Muscle layer of colon (tissue), 2 donors: ENCODE measurements at regions not wholly inside any gene's neighbourhood (a gene's known extent, or its start where the extent isn't known, plus 50 kb on each side); places are given as distances from the start of the nearest gene placed in this dataset.

ENCODE experiments used
- H3K27ac ChIP-seq: one replicate; pipeline ENCODE4 v1.7.0; 2013; ENCODE audit warnings: low read depth, mild to moderate bottlenecking, low read length, moderate library complexity
- H3K27me3 ChIP-seq, 2 donors: one replicate each; pipeline ENCODE4 v1.7.0; 2013; ENCODE audit warnings: low read length in 2 of 2, mild to moderate bottlenecking in 2 of 2; ENCODE audit not compliant: insufficient read depth in 2 of 2, control insufficient read depth in 1 of 2
- H3K36me3 ChIP-seq: one replicate; pipeline ENCODE4 v1.7.0; 2013; ENCODE audit warnings: mild to moderate bottlenecking, low read length; ENCODE audit not compliant: insufficient read depth
- H3K4me1 ChIP-seq: one replicate; pipeline ENCODE4 v1.7.0; 2013; ENCODE audit warnings: mild to moderate bottlenecking, low read length; ENCODE audit not compliant: insufficient read depth
- H3K4me3 ChIP-seq, 2 donors: one replicate each; pipeline ENCODE4 v1.7.0; 2013; ENCODE audit warnings: low read length in 2 of 2, low read depth in 1 of 2, mild to moderate bottlenecking in 1 of 2, moderate library complexity in 1 of 2
- H3K9ac ChIP-seq: one replicate; pipeline ENCODE4 v1.7.0; 2013; ENCODE audit warnings: low read length
- H3K9me3 ChIP-seq: one replicate; pipeline ENCODE4 v1.7.0; 2013; ENCODE audit warnings: mild to moderate bottlenecking, low read length
- donor health status: abdominal sarcoma.
- donor health status: Adenocarcinoma of cecum.

GRCh38 chr2:120846406-120847095 is 110.9 kb downstream of the GLI2 start:
- no peaks in the 10 kb centered on the region for H3K27me3 ChIP-seq

GRCh38 chr2:120847700-120848321 is 112.1 kb downstream of the GLI2 start:
- Histone ChIP-seq H3K27me3 (no peaks in the 10 kb centered on the region), H3K9me3 (no peaks in the 10 kb centered on the region), H3K27ac (no peak overlapping the region), H3K36me3 (no peaks in the 10 kb centered on the region), H3K9ac (no peak overlapping the region), H3K4me1 (peaks cover 21% of the 10 kb centered on the region), H3K4me3 (no peak overlapping the region)

More at GRCh38 chr2:120846406-120847095, 110.9 kb downstream of the GLI2 start:
- H3K9ac ChIP-seq: no peak overlapping the region
- H3K4me1 ChIP-seq: peaks cover 10% of the 10 kb centered on the region
- no peak overlapping the region for H3K27ac ChIP-seq
- H3K4me3 ChIP-seq: no peak overlapping the region
- no peaks in the 10 kb centered on the region for H3K36me3 ChIP-seq
- H3K9me3 ChIP-seq: no peaks in the 10 kb centered on the region

DNA sequence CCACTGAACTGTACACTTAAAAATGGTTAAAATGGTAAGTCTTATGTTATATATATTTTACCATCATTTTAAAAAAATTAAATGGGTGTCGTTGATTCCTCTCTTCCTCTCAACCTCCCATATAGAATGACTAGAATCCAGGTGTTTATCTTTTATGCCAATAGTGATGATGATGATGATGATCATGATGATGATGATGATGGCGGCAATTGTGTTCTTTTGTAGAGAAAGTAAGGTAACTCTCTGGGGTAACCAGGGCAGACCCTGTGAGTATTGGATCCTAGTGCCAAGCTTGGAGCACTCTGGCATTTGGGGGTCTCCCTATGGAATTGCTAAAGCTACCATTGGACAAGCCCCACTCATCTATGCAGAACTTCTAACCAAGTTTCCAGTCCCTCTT is 113.6 kb downstream of the GLI2 start:
- Histone ChIP-seq H3K27ac (no peak overlapping the region), H3K9me3 (no peaks in the 10 kb centered on the region), H3K4me1 (peaks cover 21% of the 10 kb centered on the region), H3K4me3 (no peak overlapping the region), H3K9ac (no peak overlapping the region), H3K27me3 (no peaks in the 10 kb centered on the region), H3K36me3 (no peaks in the 10 kb centered on the region)

GRCh38 chr2:120850551-120850950 is 114.9 kb downstream of the GLI2 start:
- Histone ChIP-seq H3K9ac (no peak overlapping the region), H3K27ac (no peak overlapping the region), H3K36me3 (no peaks in the 10 kb centered on the region), H3K9me3 (no peaks in the 10 kb centered on the region), H3K4me3 (no peak overlapping the region), H3K4me1 (peaks cover 18% of the 10 kb centered on the region), H3K27me3 (no peaks in the 10 kb centered on the region)

DNA sequence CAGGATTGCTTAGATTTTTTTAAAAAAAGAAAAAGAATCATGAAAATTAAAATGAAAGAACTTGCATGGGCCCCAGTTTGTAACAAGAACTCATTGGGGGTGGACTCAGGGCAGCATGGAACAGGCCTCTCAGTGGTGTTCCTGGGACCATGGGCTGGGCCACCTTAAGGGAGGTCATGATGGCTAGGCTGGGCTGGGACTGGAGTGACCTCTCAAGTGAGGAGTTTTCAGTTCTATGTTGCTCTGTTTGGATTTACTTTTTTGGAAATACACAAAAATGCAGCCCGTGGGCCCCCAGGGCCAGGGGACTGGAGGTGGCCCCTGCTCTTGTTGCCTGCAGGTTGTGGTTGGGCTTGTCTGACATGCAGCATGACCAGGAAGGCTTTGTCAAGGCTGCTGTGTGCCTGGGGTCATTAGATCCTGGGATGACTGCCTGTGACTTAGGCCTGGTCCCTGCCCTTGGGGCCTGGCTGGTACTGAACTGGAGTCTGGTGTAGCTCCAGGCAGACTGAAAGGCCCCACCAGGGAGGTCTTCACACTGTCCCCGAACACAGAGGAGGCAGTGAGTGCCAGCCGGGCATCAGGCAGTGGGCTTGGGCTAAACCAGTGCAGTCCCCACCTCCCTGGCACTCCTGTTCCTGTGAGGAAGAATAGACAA is 115.6 kb downstream of the GLI2 start:
- Histone ChIP-seq H3K9ac (no peak overlapping the region), H3K4me3 (no peak overlapping the region), H3K27me3 (no peaks in the 10 kb centered on the region), H3K36me3 (no peaks in the 10 kb centered on the region), H3K9me3 (no peaks in the 10 kb centered on the region), H3K4me1 (peaks cover 25% of the 10 kb centered on the region), H3K27ac (no peak overlapping the region)

GRCh38 chr2:120852200-120852815 is 116.6 kb downstream of the GLI2 start:
- Histone ChIP-seq H3K27ac (no peak overlapping the region), H3K9me3 (no peaks in the 10 kb centered on the region), H3K36me3 (no peaks in the 10 kb centered on the region)

GRCh38 chr2:120853306-120854013 is 117.8 kb downstream of the GLI2 start:
- no peak overlapping the region for H3K4me3 ChIP-seq
- no peaks in the 10 kb centered on the region for H3K36me3 ChIP-seq
- no peak overlapping the region for H3K27ac ChIP-seq
- no peaks in the 10 kb centered on the region for H3K27me3 ChIP-seq
- no peak overlapping the region for H3K9ac ChIP-seq
- H3K4me1 ChIP-seq: peaks cover 27% of the 10 kb centered on the region
- no peaks in the 10 kb centered on the region for H3K9me3 ChIP-seq

More at GRCh38 chr2:120852200-120852815, 116.6 kb downstream of the GLI2 start:
- no peak overlapping the region for H3K4me3 ChIP-seq
- no peaks in the 10 kb centered on the region for H3K27me3 ChIP-seq
- H3K4me1 ChIP-seq: peaks cover 32% of the 10 kb centered on the region
- no peak overlapping the region for H3K9ac ChIP-seq

DNA sequence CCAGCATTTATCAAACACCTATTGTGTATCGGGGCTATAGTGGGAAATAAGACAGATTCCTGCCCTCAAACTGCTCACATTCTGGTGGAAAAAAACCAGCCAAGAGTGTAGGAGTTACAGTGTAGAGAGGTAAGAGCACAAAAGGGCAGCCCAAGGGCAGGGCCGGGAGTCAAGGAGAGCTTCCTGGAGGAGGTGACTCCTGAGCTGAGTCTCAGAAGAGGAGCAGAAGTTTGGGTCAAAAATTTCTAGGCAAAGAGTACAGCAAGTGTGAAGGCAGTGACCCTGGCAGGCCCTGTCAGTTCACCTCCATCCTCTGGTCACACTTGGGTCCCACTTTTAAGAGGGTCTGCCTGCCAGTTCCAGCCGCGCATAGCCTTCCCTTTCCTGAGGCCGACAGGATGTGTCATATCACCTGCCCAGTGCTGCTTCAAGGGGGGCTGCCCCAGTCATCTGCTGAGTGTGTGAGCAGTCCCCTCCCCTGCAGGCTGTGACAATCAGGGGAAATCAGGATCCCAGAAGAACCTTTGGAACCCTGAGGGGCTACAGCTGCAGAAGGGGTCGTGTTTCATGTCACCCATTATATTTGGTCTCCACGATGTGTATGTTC is 118.4 kb downstream of the GLI2 start:
- no peak overlapping the region for H3K9ac ChIP-seq
- peaks cover 27% of the 10 kb centered on the region for H3K4me1 ChIP-seq
- H3K4me3 ChIP-seq: no peak overlapping the region
- H3K36me3 ChIP-seq: no peaks in the 10 kb centered on the region
- no peaks in the 10 kb centered on the region for H3K9me3 ChIP-seq
- no peaks in the 10 kb centered on the region for H3K27me3 ChIP-seq
- no peak overlapping the region for H3K27ac ChIP-seq

DNA sequence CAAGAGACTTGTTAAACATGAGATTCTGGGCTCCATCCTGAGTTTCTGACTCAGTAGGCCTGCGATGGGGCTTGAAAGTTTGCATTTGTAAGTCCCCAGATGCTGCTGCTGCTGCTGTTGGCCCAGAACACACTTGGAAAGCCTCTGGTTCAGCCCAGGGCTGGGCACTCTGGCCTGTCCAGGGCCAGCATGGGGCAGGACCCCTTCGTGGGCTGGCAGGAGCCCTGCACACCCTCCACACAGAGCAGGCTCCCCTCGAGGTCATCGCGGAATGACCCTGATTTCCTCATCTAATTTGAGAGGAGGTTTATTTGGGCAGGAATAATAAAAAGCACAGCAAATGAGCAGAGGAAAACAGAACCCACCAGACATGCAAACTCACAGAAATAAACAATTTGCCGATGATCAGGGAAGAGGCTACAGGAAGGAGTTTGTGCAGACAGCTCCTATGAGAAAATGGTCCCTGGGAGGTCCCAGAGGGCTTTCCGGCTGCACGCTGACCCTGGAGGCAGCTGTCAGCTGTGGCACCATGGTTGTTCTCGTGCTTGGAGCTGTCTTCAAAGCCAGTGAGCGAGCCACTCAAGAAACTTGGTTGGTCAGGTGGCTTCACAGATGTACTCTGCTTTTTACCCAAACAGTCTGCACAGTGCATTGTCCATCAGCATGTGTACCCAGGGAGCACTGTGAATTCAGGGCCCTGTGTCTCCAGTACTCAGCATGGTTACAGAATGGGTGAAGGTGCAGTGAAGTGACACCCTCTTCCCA is 119.3 kb downstream of the GLI2 start:
- H3K27ac ChIP-seq: no peak overlapping the region
- no peak overlapping the region for H3K9ac ChIP-seq
- no peaks in the 10 kb centered on the region for H3K36me3 ChIP-seq
- H3K9me3 ChIP-seq: no peaks in the 10 kb centered on the region
- H3K27me3 ChIP-seq: no peaks in the 10 kb centered on the region
- no peak overlapping the region for H3K4me3 ChIP-seq
- H3K4me1 ChIP-seq: peaks cover 27% of the 10 kb centered on the region

DNA sequence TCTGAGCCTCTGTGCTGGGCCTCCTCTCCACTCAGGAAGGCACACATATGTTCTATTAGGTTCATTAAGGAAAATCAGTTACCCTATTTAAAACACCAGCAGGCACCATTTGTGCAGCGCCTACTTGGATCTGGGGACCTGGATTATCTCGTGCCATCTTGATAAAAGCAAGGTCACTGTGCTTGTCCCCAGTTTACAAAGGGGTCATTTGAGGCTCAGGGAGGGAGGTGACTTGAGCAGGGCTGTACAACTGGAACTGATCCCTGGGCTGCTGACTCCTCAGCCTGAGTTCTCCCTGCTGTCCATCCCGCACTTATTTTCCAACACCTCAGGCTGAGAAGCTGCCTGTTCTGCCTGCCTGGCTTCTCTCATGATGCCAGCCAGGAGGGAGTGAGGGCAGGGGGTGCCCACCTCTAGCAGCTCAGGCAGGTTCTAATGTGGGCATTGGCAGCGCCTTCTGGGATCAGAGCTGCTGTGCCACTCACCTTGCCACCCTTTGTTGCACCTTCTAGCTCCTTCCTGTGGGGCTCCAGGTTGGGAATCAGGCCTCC is 120.3 kb downstream of the GLI2 start:
- peak overlapping the region; percentile 3 for H3K27ac ChIP-seq
- no peaks in the 10 kb centered on the region for H3K36me3 ChIP-seq
- peaks cover 27% of the 10 kb centered on the region for H3K4me1 ChIP-seq
- H3K9me3 ChIP-seq: no peaks in the 10 kb centered on the region
- H3K27me3 ChIP-seq: no peaks in the 10 kb centered on the region
- H3K9ac ChIP-seq: no peak overlapping the region
- H3K4me3 ChIP-seq: no peak overlapping the region
